PC-3 (cell line): ENCODE measurements at regions not wholly inside any gene's neighbourhood (a gene's known extent, or its start where the extent isn't known, plus 50 kb on each side); places are given as distances from the start of the nearest gene placed in this dataset.

ENCODE experiments used
- ATAC-seq: fragments of 200-7000 bp; cut with Tn5 transposase; 2 replicates; pipeline ENCODE4 v1.9.1; 2020; ENCODE audit warnings: mild to moderate bottlenecking, moderate library complexity
- BruUV-seq: library from RNA; stranded (reverse); fragments of 400-500 nt; replicated peaks from 2 replicates; lab custom pipeline; 2021; lab: Mats Ljungman, UMichigan
- CTCF ChIA-PET: fragments of 300-600 bp; sonication (Branson Sonifier 250); formaldehyde crosslinking; loops from one replicate; lab custom pipeline; 2022; ENCODE audit warnings: antibody characterized with exemption; lab: Charles Lee
- POLR2A ChIA-PET: fragments of 300-600 bp; sonication (Branson Sonifier 250); formaldehyde crosslinking; loops from one replicate; lab custom pipeline; 2022; ENCODE audit warnings: antibody characterized with exemption; ENCODE audit not compliant: unreplicated experiment; lab: Charles Lee
- DNase-seq: peaks from one replicate; pipeline ENCODE4 v3.0.0-alpha.2; 2015
- H2AFZ ChIP-seq: fragments of 300-600 bp; sonication (generic); 2 replicates; pipeline ENCODE4 v1.6.0; 2016; ENCODE audit warnings: antibody characterized with exemption, low read length
- H3F3A ChIP-seq: fragments of 300-600 bp; sonication (generic); one replicate; pipeline ENCODE4 v1.6.0; 2017; ENCODE audit warnings: antibody characterized with exemption, low read length, control low read depth, mild to moderate bottlenecking; ENCODE audit not compliant: unreplicated experiment
- H3K27ac ChIP-seq: fragments of 300-600 bp; sonication (generic); 2 replicates; pipeline ENCODE4 v1.5.1; 2016; ENCODE audit warnings: mild to moderate bottlenecking, low read length
- H3K27me3 ChIP-seq: fragments of 300-600 bp; sonication (generic); 2 replicates; pipeline ENCODE4 v1.6.1; 2016; ENCODE audit warnings: low read length, mixed read lengths
- H3K36me3 ChIP-seq: fragments of 300-600 bp; sonication (generic); 2 replicates; pipeline ENCODE4 v1.6.1; 2016; ENCODE audit warnings: low read depth, mixed run types, low read length, mixed read lengths
- H3K4me1 ChIP-seq: fragments of 300-600 bp; sonication (generic); 2 replicates; pipeline ENCODE4 v1.5.1; 2016; ENCODE audit warnings: low read length; ENCODE audit not compliant: insufficient read depth
- H3K4me2 ChIP-seq: fragments of 300-600 bp; sonication (generic); 2 replicates; pipeline ENCODE4 v1.6.0; 2016; ENCODE audit warnings: low read length
- H3K4me3 ChIP-seq: fragments of 300-600 bp; sonication (generic); 2 replicates; pipeline ENCODE4 v1.5.1; 2016; ENCODE audit warnings: mild to moderate bottlenecking, low read length, mixed read lengths
- H3K79me2 ChIP-seq: fragments of 300-600 bp; sonication (generic); 2 replicates; pipeline ENCODE4 v1.6.1; 2017; ENCODE audit warnings: low read length, mixed read lengths
- H3K9ac ChIP-seq: fragments of 300-600 bp; sonication (generic); 2 replicates; pipeline ENCODE4 v1.6.0; 2016; ENCODE audit warnings: mild to moderate bottlenecking, low read length
- H3K9me2 ChIP-seq: fragments of 300-600 bp; sonication (generic); replicated peaks from 2 replicates; pipeline ENCODE4 v1.6.1; 2016; ENCODE audit warnings: mixed run types, low read length, mixed read lengths
- H3K9me3 ChIP-seq: fragments of 300-600 bp; sonication (generic); 2 replicates; pipeline ENCODE4 v1.6.1; 2016; ENCODE audit warnings: low read length, mixed read lengths
- H4K20me1 ChIP-seq: fragments of 300-600 bp; sonication (generic); 2 replicates; pipeline ENCODE4 v1.6.1; 2016; ENCODE audit warnings: low read length, mixed read lengths
- EZH2 ChIP-seq: fragments of 300-600 bp; sonication (generic); IDR thresholded peaks from one replicate; pipeline ENCODE4 v1.6.1; 2017; ENCODE audit warnings: antibody characterized with exemption, mild to moderate bottlenecking, low read length; ENCODE audit not compliant: unreplicated experiment
- EZH2phosphoT487 ChIP-seq: fragments of 300-600 bp; sonication (generic); IDR thresholded peaks from 2 replicates; pipeline ENCODE4 v1.6.1; 2018; ENCODE audit warnings: mild to moderate bottlenecking, antibody characterized with exemption, low read length, borderline replicate concordance
- intact Hi-C: fragments of 100-400 bp; cut with micrococcal nuclease; formaldehyde crosslinking; loops from 2 replicates; pipeline ENCODE4 v1.9.0; 2023
- TF ChIP-seq, protein P1 (sequence below): fragments of 300-600 bp; sonication (generic); conservative IDR thresholded peaks from 2 replicates; pipeline ENCODE4 v1.5.1; 2017; ENCODE audit warnings: antibody characterized with exemption, low read depth, mild to moderate bottlenecking, low read length

DNA sequence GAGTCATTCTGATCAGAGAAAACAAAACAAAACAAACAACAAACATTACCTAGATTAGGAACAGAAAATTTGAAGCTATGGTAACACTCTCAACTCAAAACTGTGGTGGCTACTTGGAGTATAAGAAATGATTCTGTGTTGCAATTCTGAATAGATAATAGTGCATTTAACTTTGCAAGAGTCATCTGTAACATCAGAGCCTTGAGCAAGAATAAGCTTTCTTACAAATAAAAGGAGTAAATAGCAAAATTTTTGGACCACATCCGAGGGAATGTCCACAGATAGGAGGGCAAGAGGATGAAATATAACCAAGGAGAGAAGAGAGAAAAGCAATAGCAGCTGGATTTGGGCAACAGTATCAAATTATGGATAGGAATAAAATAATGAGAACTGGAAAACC lies 1090.6 kb downstream of the SLC6A15 start:
- no peaks in the 10 kb centered on the region for H3K27me3 ChIP-seq
- ChIA-PET POLR2A (no interaction called here), CTCF (no interaction called here)
- no peaks in the 10 kb centered on the region for H3K9me2 ChIP-seq
- H3K36me3 ChIP-seq, result no peaks in the 10 kb centered on the region
- DNase-seq (no peak), ATAC-seq (no peak)
- TF ChIP-seq, protein P1, sequence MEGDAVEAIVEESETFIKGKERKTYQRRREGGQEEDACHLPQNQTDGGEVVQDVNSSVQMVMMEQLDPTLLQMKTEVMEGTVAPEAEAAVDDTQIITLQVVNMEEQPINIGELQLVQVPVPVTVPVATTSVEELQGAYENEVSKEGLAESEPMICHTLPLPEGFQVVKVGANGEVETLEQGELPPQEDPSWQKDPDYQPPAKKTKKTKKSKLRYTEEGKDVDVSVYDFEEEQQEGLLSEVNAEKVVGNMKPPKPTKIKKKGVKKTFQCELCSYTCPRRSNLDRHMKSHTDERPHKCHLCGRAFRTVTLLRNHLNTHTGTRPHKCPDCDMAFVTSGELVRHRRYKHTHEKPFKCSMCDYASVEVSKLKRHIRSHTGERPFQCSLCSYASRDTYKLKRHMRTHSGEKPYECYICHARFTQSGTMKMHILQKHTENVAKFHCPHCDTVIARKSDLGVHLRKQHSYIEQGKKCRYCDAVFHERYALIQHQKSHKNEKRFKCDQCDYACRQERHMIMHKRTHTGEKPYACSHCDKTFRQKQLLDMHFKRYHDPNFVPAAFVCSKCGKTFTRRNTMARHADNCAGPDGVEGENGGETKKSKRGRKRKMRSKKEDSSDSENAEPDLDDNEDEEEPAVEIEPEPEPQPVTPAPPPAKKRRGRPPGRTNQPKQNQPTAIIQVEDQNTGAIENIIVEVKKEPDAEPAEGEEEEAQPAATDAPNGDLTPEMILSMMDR, result no peak
- no peak for TF ChIP-seq EZH2
- no peak for TF ChIP-seq EZH2phosphoT487
- no peak overlapping the region for H3K4me2 ChIP-seq
- no peaks in the 10 kb centered on the region for H3K79me2 ChIP-seq
- intact Hi-C loops, result loop anchor here (10.0 kb wide), 2 partner anchors 563 to 683 kb away; no protein-coding TSS in a partner anchor
- no peaks in the 10 kb centered on the region for H3K9me3 ChIP-seq
- no peak overlapping the region for H2AFZ ChIP-seq
- H3K4me1 ChIP-seq, result peaks cover 13% of the 10 kb centered on the region
- H3K9ac ChIP-seq, result no peak overlapping the region
- no peaks in the 10 kb centered on the region for H3F3A ChIP-seq
- no TSS peak for BruUV-seq
- H4K20me1 ChIP-seq, result no peaks in the 10 kb centered on the region
- H3K4me3 ChIP-seq, result no peak overlapping the region
- no peak overlapping the region for H3K27ac ChIP-seq

DNA sequence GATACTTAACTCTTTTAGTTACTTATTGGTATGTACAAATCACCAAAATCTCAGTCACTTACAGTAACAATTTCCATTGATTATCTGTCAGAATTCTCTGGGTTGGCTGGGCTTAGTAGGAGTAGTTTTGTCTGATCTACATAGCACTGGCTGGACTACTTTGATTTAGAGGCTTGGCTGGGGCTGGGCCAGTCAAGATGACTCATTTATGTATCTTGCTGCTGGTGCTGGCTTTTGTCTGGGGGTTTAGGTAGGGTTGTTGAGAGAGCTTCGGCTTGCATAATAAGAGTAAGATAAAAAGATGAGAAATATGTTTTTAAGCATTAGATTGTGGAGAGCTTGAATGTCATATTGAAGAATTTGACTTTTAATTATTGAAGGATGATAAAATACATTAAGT lies 1093.7 kb downstream of the SLC6A15 start:
- ChIA-PET POLR2A (interaction anchor here (0.5 kb wide), 1 partner anchor 375 kb away, joined by 3 read pairs; no protein-coding TSS in a partner anchor), CTCF (no interaction called here)
- H3K4me2 ChIP-seq, result peak overlapping the region; percentile 26
- no peaks in the 10 kb centered on the region for H3K79me2 ChIP-seq
- H3K9me3 ChIP-seq, result no peaks in the 10 kb centered on the region
- H3K9me2 ChIP-seq, result no peaks in the 10 kb centered on the region
- no peaks in the 10 kb centered on the region for H3K36me3 ChIP-seq
- TF ChIP-seq EZH2 (no peak), EZH2phosphoT487 (no peak)
- TF ChIP-seq, protein P1, result no peak
- H3K4me1 ChIP-seq, result peaks cover 13% of the 10 kb centered on the region
- H3F3A ChIP-seq, result no peaks in the 10 kb centered on the region
- ATAC-seq (peak; percentile 99), DNase-seq (peak; percentile 83)
- no peak overlapping the region for H3K9ac ChIP-seq
- H2AFZ ChIP-seq, result no peak overlapping the region
- H4K20me1 ChIP-seq, result no peaks in the 10 kb centered on the region
- no peaks in the 10 kb centered on the region for H3K27me3 ChIP-seq
- intact Hi-C loops, result loop anchor here (10.0 kb wide), 1 partner anchor 1134 kb away; the partner anchor contains the start of gene TMTC2
- H3K4me3 ChIP-seq, result no peak overlapping the region
- H3K27ac ChIP-seq, result no peak overlapping the region
- BruUV-seq, result no TSS peak

DNA sequence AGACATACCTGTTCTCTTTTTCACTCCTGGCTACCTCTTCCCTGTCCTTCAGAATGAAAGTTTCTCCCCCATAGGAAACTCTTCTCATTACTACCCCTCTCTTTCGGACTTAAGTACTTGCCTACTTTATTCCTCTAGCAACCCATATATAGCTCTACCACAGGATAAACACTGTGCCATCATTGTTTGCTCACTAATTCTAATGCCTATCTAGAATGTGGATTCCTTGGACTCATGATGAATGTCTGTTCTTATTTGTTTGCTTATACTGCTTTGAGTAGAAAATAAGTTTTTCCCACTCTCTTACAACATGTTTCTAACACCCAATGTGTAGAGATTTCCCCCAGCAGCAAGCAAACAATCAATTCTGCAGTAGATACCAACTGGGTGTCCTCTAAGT lies 1094.9 kb downstream of the SLC6A15 start:
- H3K4me2 ChIP-seq, result no peak overlapping the region

More for the DNA sequence above, 1094.9 kb downstream of the SLC6A15 start:
- no peaks in the 10 kb centered on the region for H3K27me3 ChIP-seq
- no peaks in the 10 kb centered on the region for H3K9me2 ChIP-seq
- H3F3A ChIP-seq, result no peaks in the 10 kb centered on the region
- H3K4me3 ChIP-seq, result no peak overlapping the region
- ATAC-seq (no peak), DNase-seq (no peak)
- no peak overlapping the region for H2AFZ ChIP-seq
- no peak overlapping the region for H3K27ac ChIP-seq
- H3K9ac ChIP-seq, result no peak overlapping the region
- H3K36me3 ChIP-seq, result no peaks in the 10 kb centered on the region
- no peaks in the 10 kb centered on the region for H3K79me2 ChIP-seq
- BruUV-seq, result no TSS peak
- no peaks in the 10 kb centered on the region for H4K20me1 ChIP-seq
- H3K9me3 ChIP-seq, result no peaks in the 10 kb centered on the region
- ChIA-PET CTCF (no interaction called here), POLR2A (no interaction called here)
- intact Hi-C loops, result loop anchor here (10.0 kb wide), 1 partner anchor 1133 kb away; the partner anchor contains the start of gene TMTC2
- peaks cover 13% of the 10 kb centered on the region for H3K4me1 ChIP-seq
- TF ChIP-seq EZH2phosphoT487 (no peak), EZH2 (no peak)
- TF ChIP-seq, protein P1, result no peak
